ENCODE measurements at regions not wholly inside any gene's neighbourhood (a gene's known extent, or its start where the extent isn't known, plus 50 kb on each side); places are given as distances from the start of the nearest gene placed in this dataset.

DNA sequence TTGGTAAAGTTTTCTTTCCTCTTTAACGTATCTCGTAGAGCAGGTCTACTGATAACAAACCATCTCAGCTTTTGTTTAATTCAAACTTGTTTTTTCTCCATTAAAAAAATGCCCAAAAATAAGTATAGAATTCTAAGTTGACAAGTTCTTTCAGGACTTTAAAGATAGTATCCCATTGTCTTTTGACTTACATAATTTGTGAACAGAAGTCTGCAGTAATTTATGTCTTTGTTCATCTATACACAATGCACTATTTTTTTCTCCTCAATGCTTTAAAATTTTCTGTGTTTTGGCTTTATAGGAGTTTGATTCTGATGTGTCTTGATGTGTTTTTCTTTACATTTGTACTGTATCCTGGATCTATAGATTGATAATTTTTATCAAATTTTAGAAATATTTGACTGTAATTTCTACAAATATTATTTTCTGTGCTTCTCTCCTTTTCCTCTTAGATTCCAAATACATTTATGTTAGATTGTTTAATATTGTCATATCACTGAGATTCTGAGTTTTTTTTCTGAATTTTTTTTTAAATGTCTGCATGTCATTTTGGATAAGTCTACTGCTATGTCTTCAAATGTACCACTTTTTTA is 143.3 kb downstream of the FTCDNL1 start:
- no peak for DNase-seq (ENCODE audit: low read depth)
- in situ Hi-C loops (cut with HindIII; ENCODE audit: low pct_unique_long_range_greater_than_20kb, low sequenced_read_pairs): no loop called here

GRCh38 chr2:199705538-199705937 is 145.5 kb downstream of the FTCDNL1 start:
- in situ Hi-C loops (cut with HindIII; ENCODE audit: low pct_unique_long_range_greater_than_20kb, low sequenced_read_pairs): no loop called here
- DNase-seq (ENCODE audit: low read depth): no peak

DNA sequence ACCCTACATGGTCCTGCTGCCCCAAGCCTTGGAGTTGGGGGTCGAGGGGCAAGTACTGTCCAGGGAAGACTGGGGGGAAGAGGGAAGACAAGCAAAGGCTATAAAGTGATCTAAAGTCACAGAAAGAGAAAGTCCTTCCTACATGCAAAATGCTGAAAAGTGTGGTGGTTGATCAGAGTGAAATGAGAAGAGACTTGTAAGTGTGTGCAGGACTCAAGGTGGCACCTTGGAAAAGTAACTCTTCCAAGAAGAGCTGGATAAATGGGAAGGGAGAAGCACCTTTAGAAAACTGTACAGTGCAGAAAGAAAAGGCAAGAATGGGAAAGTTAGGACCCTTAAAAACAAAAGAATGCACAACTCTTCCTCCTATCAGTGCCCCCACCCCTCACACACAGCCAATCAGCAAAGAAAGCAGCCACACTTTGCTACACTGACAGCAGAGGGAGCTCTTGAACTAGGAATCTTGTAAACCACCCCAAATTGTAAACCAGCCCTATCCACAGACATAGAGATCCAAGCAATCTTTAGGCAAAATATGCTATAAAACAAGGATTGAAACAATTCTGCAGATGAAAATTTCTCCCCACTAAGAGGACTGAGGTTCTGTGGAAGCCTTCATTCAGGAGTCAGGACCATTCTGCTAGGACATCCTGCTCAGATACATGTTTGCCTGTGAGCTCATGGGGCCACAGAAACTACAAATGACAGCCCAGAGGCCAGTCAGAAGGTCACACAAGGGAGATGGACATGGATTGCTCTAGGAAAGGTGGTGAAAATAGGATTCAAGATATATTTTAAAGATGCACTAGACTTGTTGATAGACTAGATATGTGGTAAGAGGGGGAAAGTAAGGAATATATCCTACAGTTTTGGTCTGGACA is 146.4 kb downstream of the FTCDNL1 start:
- peak; percentile 52 for DNase-seq (ENCODE audit: low read depth)
- in situ Hi-C loops (cut with HindIII; ENCODE audit: low pct_unique_long_range_greater_than_20kb, low sequenced_read_pairs): no loop called here

GRCh38 chr2:199703199-199703598 is 147.8 kb downstream of the FTCDNL1 start:
- in situ Hi-C loops (cut with HindIII; ENCODE audit: low pct_unique_long_range_greater_than_20kb, low sequenced_read_pairs): no loop called here
- DNase-seq (ENCODE audit: low read depth): no peak

DNA sequence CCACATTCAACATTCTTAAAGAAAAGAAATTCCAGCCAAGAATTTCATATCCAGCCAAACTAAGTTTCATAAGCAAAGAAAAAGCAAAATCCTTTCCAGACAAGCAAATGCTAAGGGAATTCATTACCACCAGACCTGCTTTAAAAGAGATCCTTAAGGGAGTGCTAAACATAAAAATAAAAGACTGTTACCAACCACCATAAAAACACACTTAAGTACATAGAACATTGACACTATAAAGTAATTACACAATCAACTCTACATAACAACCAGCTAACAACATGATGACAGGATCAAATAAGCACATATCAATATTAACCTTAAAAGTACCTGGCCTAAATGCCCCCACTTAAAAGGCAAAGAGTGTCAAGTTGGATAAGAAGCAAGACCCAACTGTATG is 153.5 kb downstream of the FTCDNL1 start:
- no peak for DNase-seq (ENCODE audit: low read depth)
- in situ Hi-C loops (cut with HindIII; ENCODE audit: low pct_unique_long_range_greater_than_20kb, low sequenced_read_pairs): no loop called here

- DNase-seq (ENCODE audit: low read depth): no peak
- in situ Hi-C loops (cut with HindIII; ENCODE audit: low pct_unique_long_range_greater_than_20kb, low sequenced_read_pairs): no loop called here
These were observed 154.9 kb downstream of the FTCDNL1 start for GRCh38 chr2:199696048-199696447.

DNA sequence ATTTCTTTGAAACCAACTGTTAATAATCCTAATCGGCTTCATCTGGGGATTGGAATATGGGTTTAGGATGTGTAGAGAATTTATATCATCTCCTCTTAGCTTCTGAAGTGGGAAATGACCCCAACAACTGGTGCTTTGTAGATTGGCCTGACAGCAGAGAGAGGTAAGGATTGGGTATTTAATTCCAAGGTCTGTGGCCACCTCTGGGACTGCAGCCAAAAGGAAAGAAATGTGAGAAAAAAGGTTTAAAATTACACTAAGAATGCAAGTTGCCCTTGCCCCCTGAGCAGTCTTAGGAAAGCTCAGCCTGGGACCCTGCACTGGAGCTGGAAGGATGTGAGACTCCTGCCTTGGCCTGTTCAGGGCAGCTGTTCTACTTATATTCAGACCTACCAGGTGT is 157.1 kb downstream of the FTCDNL1 start:
- DNase-seq (ENCODE audit: low read depth): no peak
- in situ Hi-C loops (cut with HindIII; ENCODE audit: low pct_unique_long_range_greater_than_20kb, low sequenced_read_pairs): no loop called here

- no peak for DNase-seq (ENCODE audit: low read depth)
- in situ Hi-C loops (cut with HindIII; ENCODE audit: low pct_unique_long_range_greater_than_20kb, low sequenced_read_pairs): no loop called here
These were observed 158.5 kb downstream of the FTCDNL1 start for GRCh38 chr2:199692489-199692888.

- no peak for DNase-seq (ENCODE audit: low read depth)
- in situ Hi-C loops (cut with HindIII; ENCODE audit: low pct_unique_long_range_greater_than_20kb, low sequenced_read_pairs): no loop called here
These were observed 160.8 kb downstream of the FTCDNL1 start for GRCh38 chr2:199690225-199690624.

DNA sequence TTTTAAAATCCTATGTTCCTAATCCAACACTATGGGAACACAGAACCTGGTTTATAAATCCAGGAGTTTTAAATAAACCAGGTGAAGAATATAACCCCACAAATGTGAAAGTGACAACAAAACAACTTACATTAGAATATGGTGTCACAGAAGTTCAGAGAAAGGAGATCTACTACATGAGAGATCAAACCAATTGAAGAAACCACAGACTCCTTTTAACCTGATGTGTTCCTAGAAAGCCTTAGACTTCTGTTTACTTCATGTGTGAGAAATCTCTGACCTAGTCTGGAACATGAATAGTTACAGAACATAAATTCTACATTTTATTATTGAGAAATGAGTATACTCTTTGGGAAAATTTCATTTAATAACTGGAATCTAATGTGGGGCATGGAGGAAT is 165.3 kb downstream of the FTCDNL1 start:
- DNase-seq (ENCODE audit: low read depth): no peak
- in situ Hi-C loops (cut with HindIII; ENCODE audit: low pct_unique_long_range_greater_than_20kb, low sequenced_read_pairs): no loop called here

GRCh38 chr2:199684832-199685231 is 166.2 kb downstream of the FTCDNL1 start:
- in situ Hi-C loops (cut with HindIII; ENCODE audit: low pct_unique_long_range_greater_than_20kb, low sequenced_read_pairs): no loop called here
- DNase-seq (ENCODE audit: low read depth): no peak

DNA sequence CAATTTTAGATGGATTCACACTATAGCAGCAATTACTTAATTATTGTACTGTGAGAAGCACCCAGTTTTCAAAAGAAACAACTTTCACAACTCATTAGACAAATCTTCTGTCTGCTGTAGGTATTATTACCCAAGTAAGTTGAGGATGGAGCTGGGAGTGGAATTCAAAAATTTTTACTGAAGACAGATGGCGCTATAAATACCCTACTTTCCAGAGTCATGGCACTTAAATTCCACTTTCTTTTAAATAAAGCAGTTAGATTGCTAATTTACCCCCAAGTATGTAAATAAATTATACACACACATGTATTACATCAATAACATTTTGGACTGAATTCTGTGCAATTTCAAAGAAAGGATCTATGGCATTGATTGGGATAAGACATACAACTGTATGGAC is 166.8 kb downstream of the FTCDNL1 start:
- no peak for DNase-seq (ENCODE audit: low read depth)
- in situ Hi-C loops (cut with HindIII; ENCODE audit: low pct_unique_long_range_greater_than_20kb, low sequenced_read_pairs): no loop called here

- in situ Hi-C loops (cut with HindIII; ENCODE audit: low pct_unique_long_range_greater_than_20kb, low sequenced_read_pairs): no loop called here
- no peak for DNase-seq (ENCODE audit: low read depth)
These were observed 169.0 kb downstream of the FTCDNL1 start for GRCh38 chr2:199682001-199682400.

DNA sequence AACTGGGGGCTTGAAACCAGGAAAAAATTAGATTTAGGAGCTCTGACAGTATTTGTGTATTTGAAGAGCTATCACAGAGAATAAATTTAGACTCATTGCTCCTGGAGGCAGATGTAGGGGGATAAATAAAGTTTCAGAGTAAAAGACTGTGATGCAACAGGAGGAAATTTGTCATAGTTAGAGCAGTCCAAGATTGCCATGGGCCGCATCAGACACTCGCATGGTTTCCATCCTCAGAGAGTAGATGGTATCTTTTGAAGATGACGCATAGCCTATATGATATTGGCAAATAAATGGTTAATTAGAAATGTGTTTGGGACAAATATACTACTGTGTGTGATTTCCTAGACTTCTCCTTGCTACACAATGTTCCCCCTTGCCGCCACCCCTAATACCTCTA is 170.5 kb downstream of the FTCDNL1 start:
- DNase-seq (ENCODE audit: low read depth): no peak
- in situ Hi-C loops (cut with HindIII; ENCODE audit: low pct_unique_long_range_greater_than_20kb, low sequenced_read_pairs): no loop called here

DNA sequence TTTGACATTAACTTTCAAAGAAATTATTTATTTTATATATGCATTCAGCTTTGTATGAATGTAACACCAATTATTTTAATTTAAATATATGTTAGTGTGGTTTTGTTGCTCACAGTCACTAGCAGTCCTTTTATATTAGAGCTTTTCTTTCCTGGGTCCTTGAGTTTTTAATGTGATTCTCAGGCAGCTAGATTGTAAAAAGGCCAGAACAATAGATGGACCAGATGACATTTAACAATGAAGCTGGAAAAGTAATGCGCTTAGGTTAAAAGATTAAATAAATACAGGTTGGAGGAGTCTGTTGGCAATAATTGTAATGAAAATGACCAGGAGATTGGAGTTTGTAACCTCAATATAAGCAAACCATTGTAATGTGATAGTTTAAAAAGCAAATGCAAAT is 171.1 kb downstream of the FTCDNL1 start:
- in situ Hi-C loops (cut with HindIII; ENCODE audit: low pct_unique_long_range_greater_than_20kb, low sequenced_read_pairs): no loop called here
- DNase-seq (ENCODE audit: low read depth): no peak

GRCh38 chr2:199677881-199678280 is 173.1 kb downstream of the FTCDNL1 start:
- in situ Hi-C loops (cut with HindIII; ENCODE audit: low pct_unique_long_range_greater_than_20kb, low sequenced_read_pairs): no loop called here

DNA sequence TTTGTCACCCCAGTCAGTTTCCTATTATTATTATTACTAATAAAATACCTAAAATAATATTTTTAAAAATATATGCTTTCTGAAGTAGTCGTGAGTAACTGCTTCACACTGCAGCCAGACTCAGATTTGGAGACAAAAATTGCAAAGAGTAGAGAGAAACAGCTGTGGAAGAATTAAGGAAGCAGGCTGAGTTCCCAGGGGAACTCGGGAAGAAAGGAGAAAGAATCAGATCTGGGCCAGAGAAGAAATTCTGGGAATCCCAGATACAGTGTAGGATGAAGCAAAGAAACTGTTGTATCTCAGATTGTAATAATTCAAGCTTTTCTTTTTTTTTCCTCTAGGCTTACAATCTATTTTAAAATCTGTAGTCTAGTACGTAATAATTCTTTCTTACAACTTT is 182.3 kb downstream of the FTCDNL1 start:
- in situ Hi-C loops (cut with HindIII; ENCODE audit: low pct_unique_long_range_greater_than_20kb, low sequenced_read_pairs): no loop called here
- DNase-seq (ENCODE audit: low read depth): no peak

More at GRCh38 chr2:199677881-199678280, 173.1 kb downstream of the FTCDNL1 start:
- no peak for DNase-seq (ENCODE audit: low read depth)

DNA sequence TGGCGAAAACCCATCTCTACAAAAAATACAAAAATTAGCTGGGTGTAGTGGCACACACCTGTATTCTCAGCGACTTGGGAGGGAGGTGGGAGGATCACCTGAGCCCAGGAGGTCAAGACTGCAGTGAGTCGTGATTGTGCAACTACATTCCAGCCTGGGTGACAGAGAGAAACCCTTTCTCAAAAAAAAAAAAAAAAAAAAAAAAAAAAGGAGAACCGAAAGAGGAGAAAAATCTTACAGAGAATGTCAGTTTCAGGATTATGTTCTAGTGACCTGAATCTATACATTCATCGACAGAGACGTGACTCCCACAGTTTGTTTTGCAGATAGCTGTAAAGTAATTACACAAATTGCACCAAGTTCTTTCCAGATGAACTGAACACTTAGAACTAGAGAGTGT is 187.8 kb downstream of the FTCDNL1 start:
- in situ Hi-C loops (cut with HindIII; ENCODE audit: low pct_unique_long_range_greater_than_20kb, low sequenced_read_pairs): no loop called here
- DNase-seq (ENCODE audit: low read depth): no peak

GRCh38 chr2:199662255-199662654 is 188.7 kb downstream of the FTCDNL1 start:
- DNase-seq (ENCODE audit: low read depth): no peak
- in situ Hi-C loops (cut with HindIII; ENCODE audit: low pct_unique_long_range_greater_than_20kb, low sequenced_read_pairs): no loop called here

DNA sequence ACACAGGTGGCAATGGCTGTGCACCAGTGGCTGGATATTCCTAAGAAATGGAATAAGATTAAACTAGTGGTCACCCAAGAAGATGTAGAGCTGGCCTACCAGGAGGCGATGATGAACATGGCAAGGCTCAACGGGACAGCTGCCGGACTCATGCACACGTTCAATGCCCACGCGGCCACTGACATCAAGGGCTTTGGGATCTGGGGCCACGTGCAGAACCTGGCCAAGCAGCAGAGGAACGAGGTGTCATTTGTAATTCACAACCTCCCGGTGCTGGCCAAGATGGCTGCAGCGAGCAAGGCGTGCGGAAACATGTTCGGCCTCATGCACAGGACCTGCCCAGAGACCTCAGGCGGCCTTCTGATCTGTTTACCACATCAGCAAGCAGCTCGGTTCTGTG is 190.8 kb downstream of the FTCDNL1 start:
- in situ Hi-C loops (cut with HindIII; ENCODE audit: low pct_unique_long_range_greater_than_20kb, low sequenced_read_pairs): no loop called here
- DNase-seq (ENCODE audit: low read depth): no peak

Data from Caki2 (cell line).